ENCODE measurements at regions not wholly inside any gene's neighbourhood (a gene's known extent, or its start where the extent isn't known, plus 50 kb on each side); places are given as distances from the start of the nearest gene placed in this dataset.
"Not testable (repeated sequence)": the region's sequence is repeated elsewhere in the genome, so short reads cannot be mapped to it uniquely, and the experiment has no call there.

DNA sequence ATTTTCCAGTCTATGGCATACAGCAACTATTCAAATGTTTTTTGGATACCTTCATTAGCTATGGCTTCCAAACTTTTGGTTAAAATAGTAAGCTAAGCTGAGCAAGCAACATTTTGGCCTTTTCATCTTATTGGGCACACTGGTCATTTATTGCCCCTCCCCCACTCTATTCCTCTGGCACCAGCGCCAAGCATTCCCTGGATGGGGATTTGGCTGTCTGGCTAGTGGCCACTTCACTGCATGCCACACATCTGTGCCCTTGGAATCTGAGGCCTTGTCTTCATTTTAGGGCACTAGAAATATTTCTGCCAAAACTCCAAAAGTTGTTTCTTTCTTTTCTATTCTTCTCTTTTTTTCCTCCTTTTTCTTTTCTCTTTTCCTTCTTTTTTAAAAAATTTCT, 305.8 kb upstream of the POTED start:
- ATAC-seq (ENCODE audit: low FRiP score); H3K27ac ChIP-seq (ENCODE audit: low read depth in 1 of 2, low read length in 2 of 2); H3K9me3 ChIP-seq (ENCODE audit: control insufficient read depth, low read length); intact Hi-C loops (cut with DNase I); DNase-seq; H3K36me3 ChIP-seq (ENCODE audit: control insufficient read depth in 1 of 2, insufficient read depth in 2 of 2, low read length in 1 of 2); H3K4me1 ChIP-seq (ENCODE audit: control insufficient read depth in 1 of 2, insufficient read depth in 2 of 2, low read length in 2 of 2); H3K4me3 ChIP-seq (ENCODE audit: low read length in 2 of 2); H3K27me3 ChIP-seq (ENCODE audit: control insufficient read depth in 1 of 2, insufficient read depth in 2 of 2, low read length in 1 of 2): not testable (repeated sequence)
- 23% methylated on average over 1 of the region's 1 CpG; no CpG with 5 or more reads in 1 of the 2 donors for WGBS, 2 donors

DNA sequence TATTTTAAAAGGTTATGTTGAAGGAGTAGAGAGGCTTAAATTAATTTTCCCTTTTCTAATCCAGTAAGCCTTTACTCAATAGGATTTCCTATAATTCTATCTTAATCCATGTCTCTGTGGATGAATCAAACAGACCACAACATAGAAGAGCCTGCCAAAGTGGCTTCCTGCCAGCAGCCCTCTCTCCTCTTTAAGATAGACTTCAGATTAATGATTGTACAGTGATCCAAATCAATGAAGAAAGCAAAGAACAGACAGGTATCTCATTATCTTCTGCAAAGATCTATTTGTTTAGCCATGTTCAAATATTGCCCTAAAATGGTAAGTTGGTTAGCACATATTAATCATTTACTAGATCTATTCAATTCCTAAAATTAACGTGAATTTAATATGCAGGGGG, 304.7 kb upstream of the POTED start:
- H3K36me3 ChIP-seq (ENCODE audit: control insufficient read depth in 1 of 2, insufficient read depth in 2 of 2, low read length in 1 of 2); H3K27me3 ChIP-seq (ENCODE audit: control insufficient read depth in 1 of 2, insufficient read depth in 2 of 2, low read length in 1 of 2); H3K4me3 ChIP-seq (ENCODE audit: low read length in 2 of 2); DNase-seq; H3K4me1 ChIP-seq (ENCODE audit: control insufficient read depth in 1 of 2, insufficient read depth in 2 of 2, low read length in 2 of 2); intact Hi-C loops (cut with DNase I); ATAC-seq (ENCODE audit: low FRiP score); H3K27ac ChIP-seq (ENCODE audit: low read depth in 1 of 2, low read length in 2 of 2); H3K9me3 ChIP-seq (ENCODE audit: control insufficient read depth, low read length): not testable (repeated sequence)
- WGBS, 2 donors = 4 to 12% methylated on average over 1 of the region's 1 CpG

DNA sequence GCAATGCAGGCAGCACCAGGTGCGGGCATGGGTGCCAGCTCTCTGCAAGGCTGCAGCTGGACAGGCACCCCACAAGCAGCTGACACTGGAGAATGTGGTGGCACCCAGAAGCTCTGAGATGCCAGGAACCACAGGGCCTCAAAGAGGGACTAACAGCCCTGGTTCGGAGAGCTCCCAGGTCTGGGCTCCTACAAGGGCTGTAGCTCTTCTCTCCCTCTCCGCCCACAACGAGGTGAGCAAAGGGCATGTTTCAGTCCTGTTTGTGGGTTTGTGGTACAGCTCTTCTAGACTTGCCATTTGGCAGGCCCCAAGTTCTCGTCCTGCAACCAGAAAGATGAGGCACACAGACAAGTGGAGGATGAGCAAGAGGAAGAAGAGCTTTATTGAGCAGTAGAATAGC, 299.5 kb upstream of the POTED start:
- 69 to 73% methylated on average over 5 of the region's 5 CpGs for WGBS, 2 donors
- H3K36me3 ChIP-seq (ENCODE audit: control insufficient read depth in 1 of 2, insufficient read depth in 2 of 2, low read length in 1 of 2); H3K4me1 ChIP-seq (ENCODE audit: control insufficient read depth in 1 of 2, insufficient read depth in 2 of 2, low read length in 2 of 2); H3K27me3 ChIP-seq (ENCODE audit: control insufficient read depth in 1 of 2, insufficient read depth in 2 of 2, low read length in 1 of 2); H3K27ac ChIP-seq (ENCODE audit: low read depth in 1 of 2, low read length in 2 of 2); H3K4me3 ChIP-seq (ENCODE audit: low read length in 2 of 2); intact Hi-C loops (cut with DNase I); H3K9me3 ChIP-seq (ENCODE audit: control insufficient read depth, low read length); DNase-seq; ATAC-seq (ENCODE audit: low FRiP score): not testable (repeated sequence)

DNA sequence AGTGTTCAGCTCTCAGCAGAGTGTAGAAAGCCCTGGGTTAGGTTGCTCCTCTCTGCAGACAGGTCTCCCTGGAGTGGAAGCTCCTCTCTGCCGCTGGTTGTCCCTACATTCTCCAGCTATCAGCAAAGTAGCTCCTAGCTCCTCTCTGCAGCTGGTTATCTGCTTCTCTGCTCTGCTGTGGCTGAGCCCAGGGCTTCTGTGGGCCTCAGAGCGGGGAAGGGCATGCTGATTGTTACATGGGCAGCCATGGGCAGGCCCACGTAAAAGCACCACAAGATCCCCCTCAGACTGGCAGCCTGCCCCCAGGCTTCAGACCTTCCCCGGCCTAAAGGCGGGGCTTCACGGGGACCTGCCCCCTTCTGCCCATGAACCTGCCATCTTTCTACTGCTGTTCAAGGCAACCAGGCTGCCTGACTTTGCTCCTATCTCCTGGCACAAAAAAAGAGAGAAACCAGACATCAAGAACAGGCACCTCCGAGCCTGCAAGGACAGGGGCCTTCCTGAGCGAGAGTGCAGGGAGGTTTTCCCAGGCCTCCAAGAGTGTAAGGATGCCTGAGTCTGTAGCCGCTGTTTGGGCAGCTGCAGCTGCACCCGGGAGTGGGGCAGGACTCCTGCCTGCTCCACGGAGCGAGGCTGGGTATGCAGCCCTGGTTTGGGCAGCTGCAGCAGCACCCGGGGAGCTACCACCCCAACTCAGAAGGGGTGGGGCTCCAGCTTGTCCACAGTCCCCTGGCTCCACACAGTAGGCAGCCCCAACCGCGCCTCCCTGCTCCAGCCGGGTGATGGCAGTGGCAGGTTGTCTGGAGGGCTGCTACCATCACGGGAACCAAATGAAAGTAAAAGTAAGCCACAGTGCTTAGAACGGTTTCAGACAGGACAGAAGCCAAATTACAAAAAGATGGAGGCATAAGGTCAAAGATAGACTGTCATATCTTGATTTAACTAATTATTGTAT, 298.7 kb upstream of the POTED start:
- H3K27me3 ChIP-seq (ENCODE audit: control insufficient read depth in 1 of 2, insufficient read depth in 2 of 2, low read length in 1 of 2); H3K4me1 ChIP-seq (ENCODE audit: control insufficient read depth in 1 of 2, insufficient read depth in 2 of 2, low read length in 2 of 2); H3K9me3 ChIP-seq (ENCODE audit: control insufficient read depth, low read length); intact Hi-C loops (cut with DNase I); ATAC-seq (ENCODE audit: low FRiP score); H3K27ac ChIP-seq (ENCODE audit: low read depth in 1 of 2, low read length in 2 of 2); H3K4me3 ChIP-seq (ENCODE audit: low read length in 2 of 2); H3K36me3 ChIP-seq (ENCODE audit: control insufficient read depth in 1 of 2, insufficient read depth in 2 of 2, low read length in 1 of 2); DNase-seq: not testable (repeated sequence)
- 72 to 80% methylated on average over 12 to 17 of the region's 18 CpGs for WGBS, 2 donors

DNA sequence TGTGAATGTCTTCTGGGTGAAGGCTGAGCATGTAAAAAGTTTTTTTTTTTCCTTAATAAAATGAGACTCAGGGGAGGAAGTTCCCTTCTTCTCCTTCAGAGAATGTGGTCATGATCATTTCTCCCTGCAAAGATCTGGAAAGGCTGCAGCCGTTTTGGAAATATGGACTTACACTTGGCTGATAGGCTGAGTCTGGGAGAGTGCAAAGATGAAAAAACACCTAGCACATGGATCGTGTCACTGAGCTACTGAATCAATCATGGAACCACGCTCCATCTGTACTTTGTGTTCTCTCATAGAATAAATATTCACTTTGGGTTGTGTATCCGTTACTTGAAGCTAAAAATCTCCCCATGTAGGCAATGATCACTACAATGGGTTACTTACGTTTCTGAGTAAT, 290.9 kb upstream of the POTED start:
- H3K27me3 ChIP-seq (ENCODE audit: control insufficient read depth in 1 of 2, insufficient read depth in 2 of 2, low read length in 1 of 2); DNase-seq; H3K36me3 ChIP-seq (ENCODE audit: control insufficient read depth in 1 of 2, insufficient read depth in 2 of 2, low read length in 1 of 2); intact Hi-C loops (cut with DNase I); H3K4me3 ChIP-seq (ENCODE audit: low read length in 2 of 2); H3K27ac ChIP-seq (ENCODE audit: low read depth in 1 of 2, low read length in 2 of 2); ATAC-seq (ENCODE audit: low FRiP score); H3K4me1 ChIP-seq (ENCODE audit: control insufficient read depth in 1 of 2, insufficient read depth in 2 of 2, low read length in 2 of 2); H3K9me3 ChIP-seq (ENCODE audit: control insufficient read depth, low read length): not testable (repeated sequence)
- WGBS, 2 donors = 39 to 40% methylated on average over 5 of the region's 5 CpGs

DNA sequence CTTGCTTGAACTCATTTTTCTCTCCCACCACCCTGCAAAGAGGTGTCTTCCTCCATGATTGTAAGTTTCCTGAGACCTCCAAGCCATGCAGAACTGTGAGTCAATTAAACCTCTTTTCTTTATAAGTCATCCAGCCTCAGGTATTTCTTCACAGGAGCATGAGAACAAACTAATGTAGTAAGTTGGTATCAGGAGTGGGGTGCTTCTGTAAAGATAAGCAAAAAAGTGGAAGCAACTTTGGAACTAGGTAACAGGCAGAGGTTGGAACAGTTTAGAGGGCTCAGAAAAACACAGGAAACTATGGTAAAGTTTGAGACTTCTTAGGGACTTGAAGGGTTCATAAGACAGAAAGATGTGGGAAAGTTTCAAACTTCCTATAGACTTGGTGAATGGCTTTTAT, 287.7 kb upstream of the POTED start:
- H3K9me3 ChIP-seq (ENCODE audit: control insufficient read depth, low read length); DNase-seq; H3K4me1 ChIP-seq (ENCODE audit: control insufficient read depth in 1 of 2, insufficient read depth in 2 of 2, low read length in 2 of 2); H3K36me3 ChIP-seq (ENCODE audit: control insufficient read depth in 1 of 2, insufficient read depth in 2 of 2, low read length in 1 of 2); ATAC-seq (ENCODE audit: low FRiP score); H3K4me3 ChIP-seq (ENCODE audit: low read length in 2 of 2); intact Hi-C loops (cut with DNase I); H3K27me3 ChIP-seq (ENCODE audit: control insufficient read depth in 1 of 2, insufficient read depth in 2 of 2, low read length in 1 of 2); H3K27ac ChIP-seq (ENCODE audit: low read depth in 1 of 2, low read length in 2 of 2): not testable (repeated sequence)

DNA sequence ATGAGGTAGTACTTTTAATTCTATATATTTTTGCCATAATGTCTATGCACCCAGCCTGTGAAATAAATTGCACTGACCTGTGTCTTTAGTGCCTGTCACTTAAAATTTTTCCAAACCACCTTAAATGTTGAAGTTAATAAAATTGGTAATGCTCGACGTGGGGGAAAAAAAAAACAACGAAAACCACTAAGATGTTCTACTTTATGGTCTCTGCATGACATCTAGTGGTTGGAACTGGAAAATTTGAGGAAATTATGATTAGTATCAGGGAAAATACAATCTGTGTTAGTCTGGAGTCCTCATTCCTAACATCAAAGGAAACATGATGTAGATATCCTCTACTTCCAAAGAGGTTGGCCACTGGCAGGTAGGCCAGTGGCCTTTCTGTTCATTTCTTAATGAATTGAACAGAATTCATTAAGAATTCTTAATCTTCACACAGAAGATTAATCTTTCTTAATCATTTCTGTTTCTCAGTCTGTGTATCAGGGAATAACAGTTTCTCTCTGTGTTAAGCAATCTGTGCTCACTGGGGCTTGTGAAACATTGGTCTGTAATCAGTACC, 268.8 kb upstream of the POTED start:
- H3K4me3 ChIP-seq (ENCODE audit: low read length in 2 of 2); H3K4me1 ChIP-seq (ENCODE audit: control insufficient read depth in 1 of 2, insufficient read depth in 2 of 2, low read length in 2 of 2); intact Hi-C loops (cut with DNase I); ATAC-seq (ENCODE audit: low FRiP score); H3K36me3 ChIP-seq (ENCODE audit: control insufficient read depth in 1 of 2, insufficient read depth in 2 of 2, low read length in 1 of 2); H3K9me3 ChIP-seq (ENCODE audit: control insufficient read depth, low read length); H3K27me3 ChIP-seq (ENCODE audit: control insufficient read depth in 1 of 2, insufficient read depth in 2 of 2, low read length in 1 of 2); DNase-seq; H3K27ac ChIP-seq (ENCODE audit: low read depth in 1 of 2, low read length in 2 of 2): not testable (repeated sequence)
- 20 to 26% methylated on average over 3 of the region's 3 CpGs for WGBS, 2 donors

DNA sequence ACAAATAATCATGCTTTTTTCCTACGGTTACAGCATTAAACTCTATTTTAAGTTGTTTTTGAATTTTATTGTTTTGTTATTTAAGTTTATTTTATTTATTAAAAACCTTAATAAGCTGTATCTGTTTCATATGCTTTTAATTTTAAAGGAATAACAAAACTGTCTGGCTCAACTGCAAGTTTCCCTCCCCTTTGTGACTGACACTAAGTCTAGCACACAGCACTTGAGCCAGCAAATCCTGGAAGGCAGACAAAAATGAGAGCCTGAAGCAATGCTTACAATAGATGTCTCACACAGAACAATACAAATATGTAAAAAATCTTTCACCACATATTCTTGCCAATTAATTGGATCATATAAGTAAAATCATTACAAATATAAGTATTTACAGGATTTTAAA, 258.1 kb upstream of the POTED start:
- ATAC-seq (ENCODE audit: low FRiP score); H3K36me3 ChIP-seq (ENCODE audit: control insufficient read depth in 1 of 2, insufficient read depth in 2 of 2, low read length in 1 of 2); H3K27ac ChIP-seq (ENCODE audit: low read depth in 1 of 2, low read length in 2 of 2); intact Hi-C loops (cut with DNase I); DNase-seq; H3K4me3 ChIP-seq (ENCODE audit: low read length in 2 of 2); H3K9me3 ChIP-seq (ENCODE audit: control insufficient read depth, low read length); H3K27me3 ChIP-seq (ENCODE audit: control insufficient read depth in 1 of 2, insufficient read depth in 2 of 2, low read length in 1 of 2); H3K4me1 ChIP-seq (ENCODE audit: control insufficient read depth in 1 of 2, insufficient read depth in 2 of 2, low read length in 2 of 2): not testable (repeated sequence)
- 50 to 63% methylated on average over 1 of the region's 1 CpG for WGBS, 2 donors

DNA sequence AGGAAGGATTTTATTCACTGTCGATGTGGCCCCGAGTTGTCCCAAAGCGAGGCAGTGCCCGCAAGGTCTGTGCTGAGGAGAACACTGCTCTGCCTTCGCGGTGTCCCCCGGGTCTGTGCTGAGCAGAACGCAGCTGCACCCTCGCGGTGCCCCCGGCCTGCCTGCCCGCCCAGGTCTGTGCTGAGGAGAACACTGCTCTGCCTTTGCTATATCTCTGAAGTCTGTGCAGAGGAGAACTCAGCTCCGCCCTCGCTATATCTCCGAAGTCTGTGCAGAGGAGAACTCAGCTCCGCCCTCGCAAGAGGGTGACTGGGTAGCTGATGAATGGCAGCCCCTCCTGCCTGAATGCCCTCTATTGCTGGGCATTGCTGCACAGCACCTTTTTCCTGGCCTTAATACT, 249.4 kb upstream of the POTED start:
- DNase-seq; H3K9me3 ChIP-seq (ENCODE audit: control insufficient read depth, low read length); intact Hi-C loops (cut with DNase I); H3K27me3 ChIP-seq (ENCODE audit: control insufficient read depth in 1 of 2, insufficient read depth in 2 of 2, low read length in 1 of 2); H3K4me1 ChIP-seq (ENCODE audit: control insufficient read depth in 1 of 2, insufficient read depth in 2 of 2, low read length in 2 of 2); ATAC-seq (ENCODE audit: low FRiP score); H3K36me3 ChIP-seq (ENCODE audit: control insufficient read depth in 1 of 2, insufficient read depth in 2 of 2, low read length in 1 of 2); H3K4me3 ChIP-seq (ENCODE audit: low read length in 2 of 2); H3K27ac ChIP-seq (ENCODE audit: low read depth in 1 of 2, low read length in 2 of 2): not testable (repeated sequence)
- 67 to 88% methylated on average over 11 to 17 of the region's 17 CpGs for WGBS, 2 donors
